ENCODE measurements at regions not wholly inside any gene's neighbourhood (a gene's known extent, or its start where the extent isn't known, plus 50 kb on each side); places are given as distances from the start of the nearest gene placed in this dataset.

GRCh38 chr2:71743995-71744675, 290.8 kb downstream of the DYSF start:
- no peaks in the 10 kb centered on the region for H3K9me3 ChIP-seq
- DNase-seq (no peak), ATAC-seq (no peak)
- H3K27ac ChIP-seq = no peak overlapping the region
- H3K36me3 ChIP-seq = no peaks in the 10 kb centered on the region
- H3K27me3 ChIP-seq = no peaks in the 10 kb centered on the region
- TF ChIP-seq, protein P1, sequence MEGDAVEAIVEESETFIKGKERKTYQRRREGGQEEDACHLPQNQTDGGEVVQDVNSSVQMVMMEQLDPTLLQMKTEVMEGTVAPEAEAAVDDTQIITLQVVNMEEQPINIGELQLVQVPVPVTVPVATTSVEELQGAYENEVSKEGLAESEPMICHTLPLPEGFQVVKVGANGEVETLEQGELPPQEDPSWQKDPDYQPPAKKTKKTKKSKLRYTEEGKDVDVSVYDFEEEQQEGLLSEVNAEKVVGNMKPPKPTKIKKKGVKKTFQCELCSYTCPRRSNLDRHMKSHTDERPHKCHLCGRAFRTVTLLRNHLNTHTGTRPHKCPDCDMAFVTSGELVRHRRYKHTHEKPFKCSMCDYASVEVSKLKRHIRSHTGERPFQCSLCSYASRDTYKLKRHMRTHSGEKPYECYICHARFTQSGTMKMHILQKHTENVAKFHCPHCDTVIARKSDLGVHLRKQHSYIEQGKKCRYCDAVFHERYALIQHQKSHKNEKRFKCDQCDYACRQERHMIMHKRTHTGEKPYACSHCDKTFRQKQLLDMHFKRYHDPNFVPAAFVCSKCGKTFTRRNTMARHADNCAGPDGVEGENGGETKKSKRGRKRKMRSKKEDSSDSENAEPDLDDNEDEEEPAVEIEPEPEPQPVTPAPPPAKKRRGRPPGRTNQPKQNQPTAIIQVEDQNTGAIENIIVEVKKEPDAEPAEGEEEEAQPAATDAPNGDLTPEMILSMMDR (IDR thresholded peaks at IDR 0.05) = no peak
- H3K4me3 ChIP-seq = no peak overlapping the region
- peaks cover 14 to 16% of the 10 kb centered on the region in 2 donors for H3K4me1 ChIP-seq
- intact Hi-C loops (cut with DNase I) = no loop called here

DNA sequence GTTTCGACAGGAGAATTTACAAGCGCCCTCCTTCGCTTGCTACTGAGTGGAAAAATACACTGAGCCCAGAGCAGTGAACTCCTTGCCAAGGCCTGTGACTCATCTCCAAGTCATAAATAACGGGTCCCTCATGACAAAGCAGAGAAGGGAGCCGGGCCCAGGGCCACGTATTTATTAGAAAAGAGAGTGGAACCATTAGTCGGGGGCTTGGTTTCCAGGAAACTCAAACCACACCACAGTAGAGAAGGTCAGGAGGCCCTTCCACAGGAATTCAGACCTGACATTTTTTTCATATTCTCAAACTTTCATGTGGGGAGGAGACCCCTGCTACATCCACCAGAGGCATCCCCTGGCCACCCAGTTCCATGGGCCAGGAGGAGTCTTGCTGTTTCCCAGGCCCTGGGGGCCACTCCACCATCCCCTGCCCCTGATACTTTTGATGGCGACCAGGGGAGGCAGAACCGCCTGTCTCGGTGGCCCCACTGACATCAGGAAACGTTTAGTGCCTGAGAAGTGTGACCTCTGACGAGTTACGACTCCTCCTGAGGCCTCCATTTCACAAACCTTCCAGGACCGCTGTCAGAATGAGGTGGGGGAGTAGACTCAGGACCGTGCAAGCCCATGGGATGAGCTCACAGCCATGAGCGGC, 289.7 kb downstream of the DYSF start:
- DNase-seq (peak in 1 of 4 donors; percentile 78), ATAC-seq (peak; percentile 65)
- Histone ChIP-seq H3K9me3 (no peaks in the 10 kb centered on the region), H3K27me3 (no peaks in the 10 kb centered on the region), H3K4me1 (peaks cover 11 to 16% of the 10 kb centered on the region in 2 donors), H3K36me3 (no peaks in the 10 kb centered on the region), H3K27ac (peak overlapping the region in 1 of 2 donors; percentile 10), H3K4me3 (no peak overlapping the region)
- TF ChIP-seq, protein P1 (IDR thresholded peaks at IDR 0.05) = no peak
- intact Hi-C loops (cut with DNase I) = no loop called here

DNA sequence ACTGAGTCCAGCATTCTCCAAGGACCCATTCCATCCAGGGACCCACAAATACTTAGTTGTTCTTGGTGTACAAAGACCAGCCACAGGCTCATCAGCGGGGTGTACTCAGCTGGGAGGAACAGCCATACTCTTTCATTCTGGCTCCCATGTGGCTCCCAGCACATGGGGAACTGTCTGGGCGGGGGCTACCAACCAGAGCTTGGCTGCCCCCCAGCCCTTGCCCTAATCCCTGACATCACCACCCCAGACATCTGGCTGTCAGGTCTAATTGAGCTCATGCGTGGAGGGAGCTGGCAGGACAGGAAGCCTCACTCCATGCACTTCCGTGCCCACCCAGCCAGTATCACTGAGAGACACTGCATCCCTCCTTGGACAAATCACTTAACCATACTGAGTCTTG, 283.6 kb downstream of the DYSF start:
- Histone ChIP-seq H3K9me3 (no peaks in the 10 kb centered on the region), H3K27ac (no peak overlapping the region), H3K27me3 (no peaks in the 10 kb centered on the region), H3K4me3 (no peak overlapping the region), H3K4me1 (no peaks in the 10 kb centered on the region), H3K36me3 (no peaks in the 10 kb centered on the region)
- TF ChIP-seq, protein P1 (IDR thresholded peaks at IDR 0.05) = no peak
- DNase-seq = no peak
- ATAC-seq = no peak
- intact Hi-C loops (cut with DNase I) = no loop called here

DNA sequence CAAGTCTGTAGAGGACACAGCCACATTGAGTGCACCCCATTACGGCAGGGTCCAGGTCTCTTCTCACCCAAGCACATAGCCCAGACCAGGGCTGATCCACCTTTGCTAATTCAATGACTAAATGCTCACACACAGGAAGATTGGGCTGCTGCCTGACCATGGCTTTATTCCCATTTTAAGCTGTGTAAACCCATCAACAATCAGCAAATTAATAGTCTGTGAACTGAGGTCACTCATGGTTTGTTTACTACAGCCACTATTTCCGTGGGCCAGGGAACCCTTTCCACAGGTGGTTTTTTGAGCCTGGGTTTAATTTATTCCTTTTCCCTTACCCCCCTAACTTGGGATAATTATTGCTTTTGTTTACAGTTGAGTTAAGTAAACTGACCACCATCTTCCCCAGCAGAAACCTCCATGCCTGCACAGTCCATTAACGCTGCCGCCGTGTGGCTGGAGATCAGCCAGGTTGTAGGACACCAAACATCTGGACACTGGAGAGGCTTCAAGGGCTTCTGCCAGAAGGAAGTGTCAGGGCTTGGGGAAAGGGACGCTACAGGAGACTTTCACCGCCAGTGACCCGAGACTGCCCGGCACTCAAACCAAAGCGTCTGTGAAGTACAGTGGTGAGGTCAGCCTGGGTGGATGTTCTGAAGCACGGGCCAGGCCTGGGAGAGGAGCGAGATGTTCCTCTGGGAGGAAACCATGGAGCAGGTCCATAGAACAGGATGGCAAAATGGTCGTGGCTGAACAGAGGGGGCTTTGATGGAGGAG, 282.9 kb downstream of the DYSF start:
- Histone ChIP-seq H3K4me3 (no peak overlapping the region), H3K27me3 (no peaks in the 10 kb centered on the region), H3K36me3 (no peaks in the 10 kb centered on the region), H3K9me3 (no peaks in the 10 kb centered on the region), H3K27ac (no peak overlapping the region), H3K4me1 (no peaks in the 10 kb centered on the region)
- TF ChIP-seq, protein P1 (IDR thresholded peaks at IDR 0.05) = no peak
- intact Hi-C loops (cut with DNase I) = no loop called here
- peak in 2 of 4 donors; percentile 40 to 65 for DNase-seq
- no peak for ATAC-seq

Measured in left lung (tissue), 4 donors.